GM23248 (cell line): ENCODE measurements at regions not wholly inside any gene's neighbourhood (a gene's known extent, or its start where the extent isn't known, plus 50 kb on each side); places are given as distances from the start of the nearest gene placed in this dataset.

ENCODE experiments used
- EZH2 ChIP-seq: fragments of 200-600 bp; sonication (generic); IDR thresholded peaks from 2 replicates; pipeline ENCODE4 v1.6.1; 2018; ENCODE audit warnings: antibody characterized with exemption, mild to moderate bottlenecking; ENCODE audit not compliant: insufficient read depth, poor library complexity, severe bottlenecking
- EZH2phosphoT487 ChIP-seq: fragments of 200-600 bp; sonication (generic); IDR thresholded peaks from 2 replicates; pipeline ENCODE4 v1.6.1; 2018; ENCODE audit warnings: antibody characterized with exemption, moderate library complexity, mild to moderate bottlenecking, low read depth; ENCODE audit not compliant: insufficient read depth

DNA sequence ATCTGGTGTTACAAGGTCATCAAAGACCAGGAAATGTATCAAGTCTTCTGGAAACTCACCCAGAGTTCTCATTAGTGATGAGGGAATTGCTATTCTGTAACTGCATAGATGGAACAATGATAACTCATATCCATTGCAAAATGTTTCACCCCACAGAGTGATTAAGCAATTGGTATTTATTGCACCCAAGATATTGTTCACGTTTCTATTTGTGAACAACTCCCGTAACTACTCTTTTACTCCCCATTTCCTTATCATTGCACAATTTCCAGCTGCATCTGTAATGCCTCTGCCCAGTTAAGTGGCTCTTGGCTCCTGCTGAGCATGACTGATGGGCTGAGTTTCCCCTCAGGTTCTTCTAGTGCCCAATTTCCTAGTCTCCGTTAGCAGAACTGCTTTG lies 108.7 kb upstream of the PRICKLE1 start:
- TF ChIP-seq EZH2 (no peak), EZH2phosphoT487 (no peak)
